ENCODE measurements at regions not wholly inside any gene's neighbourhood (a gene's known extent, or its start where the extent isn't known, plus 50 kb on each side); places are given as distances from the start of the nearest gene placed in this dataset.

DNA sequence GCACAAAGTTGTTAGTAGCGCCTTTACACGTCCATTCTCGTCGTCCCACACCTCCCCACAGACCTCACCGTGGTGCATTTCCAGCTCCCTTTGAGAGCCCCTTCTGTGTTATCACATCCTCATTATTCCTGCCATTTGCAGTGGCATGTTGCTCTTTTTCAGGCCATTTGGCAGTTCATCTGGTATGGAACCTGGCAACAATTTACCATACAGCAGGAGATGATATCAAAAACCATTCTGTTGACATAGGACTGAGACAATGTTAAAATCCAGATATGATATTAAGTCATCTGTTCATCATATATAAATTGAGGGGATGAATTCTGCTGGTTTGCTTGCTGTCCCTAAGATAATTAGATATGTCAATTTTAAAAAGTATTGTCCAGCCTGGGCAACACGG, 83.0 kb downstream of the TMEM174 start:
- POLR2A ChIA-PET = interaction anchor here (1.4 kb wide), 1 partner anchor 11 kb away, joined by 3 read pairs; no protein-coding TSS in a partner anchor
- Histone ChIP-seq H3K9me3 (ENCODE audit: low read length) (no peaks in the 10 kb centered on the region), H3K9me2 (ENCODE audit: insufficient read depth, low read length) (no peaks in the 10 kb centered on the region), H3K36me3 (ENCODE audit: insufficient read depth, low read length) (no peaks in the 10 kb centered on the region), H3K4me2 (ENCODE audit: low read length) (no peak overlapping the region), H3K4me1 (ENCODE audit: insufficient read depth, low read length, poor library complexity, severe bottlenecking) (no peaks in the 10 kb centered on the region), H3K4me3 (ENCODE audit: low read depth, low read length, poor library complexity, severe bottlenecking) (no peak overlapping the region), H3K27ac (ENCODE audit: low read depth, low read length, poor library complexity, severe bottlenecking) (no peak overlapping the region), H3K79me2 (ENCODE audit: insufficient read depth, low read depth, low read length) (no peaks in the 10 kb centered on the region), H2AFZ (ENCODE audit: low read length) (no peak overlapping the region), H4K20me1 (ENCODE audit: insufficient read depth, low read length) (no peaks in the 10 kb centered on the region)
- no TSS peak for BruUV-seq (replicated peaks)
- TF ChIP-seq, protein P1, sequence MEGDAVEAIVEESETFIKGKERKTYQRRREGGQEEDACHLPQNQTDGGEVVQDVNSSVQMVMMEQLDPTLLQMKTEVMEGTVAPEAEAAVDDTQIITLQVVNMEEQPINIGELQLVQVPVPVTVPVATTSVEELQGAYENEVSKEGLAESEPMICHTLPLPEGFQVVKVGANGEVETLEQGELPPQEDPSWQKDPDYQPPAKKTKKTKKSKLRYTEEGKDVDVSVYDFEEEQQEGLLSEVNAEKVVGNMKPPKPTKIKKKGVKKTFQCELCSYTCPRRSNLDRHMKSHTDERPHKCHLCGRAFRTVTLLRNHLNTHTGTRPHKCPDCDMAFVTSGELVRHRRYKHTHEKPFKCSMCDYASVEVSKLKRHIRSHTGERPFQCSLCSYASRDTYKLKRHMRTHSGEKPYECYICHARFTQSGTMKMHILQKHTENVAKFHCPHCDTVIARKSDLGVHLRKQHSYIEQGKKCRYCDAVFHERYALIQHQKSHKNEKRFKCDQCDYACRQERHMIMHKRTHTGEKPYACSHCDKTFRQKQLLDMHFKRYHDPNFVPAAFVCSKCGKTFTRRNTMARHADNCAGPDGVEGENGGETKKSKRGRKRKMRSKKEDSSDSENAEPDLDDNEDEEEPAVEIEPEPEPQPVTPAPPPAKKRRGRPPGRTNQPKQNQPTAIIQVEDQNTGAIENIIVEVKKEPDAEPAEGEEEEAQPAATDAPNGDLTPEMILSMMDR (conservative IDR thresholded peaks at IDR 0.05; ENCODE audit: low read length) = no peak
- TF ChIP-seq EZH2phosphoT487 (IDR thresholded peaks at IDR 0.05; ENCODE audit: borderline replicate concordance, low read depth, low read length) = no peak
- CTCF ChIA-PET (ENCODE audit: unreplicated experiment) = no interaction called here
- DNase-seq (ENCODE audit: low spot score) = no peak
- intact Hi-C loops (cut with micrococcal nuclease; ENCODE audit: unreplicated experiment) = no loop called here

DNA sequence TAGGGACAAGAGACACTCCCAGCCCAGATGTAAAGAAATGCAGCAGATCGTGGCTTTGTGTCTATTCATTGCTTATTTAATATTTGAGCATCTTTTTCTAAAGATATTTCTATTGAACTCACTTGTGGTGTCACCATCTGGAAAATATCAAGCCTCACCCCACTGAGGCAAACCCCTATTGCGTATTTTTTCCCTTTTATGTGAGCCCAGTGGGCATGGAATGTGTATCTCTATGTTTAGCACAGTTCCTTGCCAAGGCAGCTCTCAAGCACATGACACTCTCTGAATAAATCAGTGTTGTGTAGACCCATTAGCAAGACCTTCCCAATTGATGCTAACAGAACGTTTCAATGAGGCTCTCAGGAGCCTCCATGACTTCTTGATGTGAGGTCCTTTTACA, 81.6 kb downstream of the TMEM174 start:
- Histone ChIP-seq H3K4me2 (ENCODE audit: low read length) (no peak overlapping the region), H3K27ac (ENCODE audit: low read depth, low read length, poor library complexity, severe bottlenecking) (no peak overlapping the region), H3K9me2 (ENCODE audit: insufficient read depth, low read length) (no peaks in the 10 kb centered on the region), H3K4me3 (ENCODE audit: low read depth, low read length, poor library complexity, severe bottlenecking) (no peak overlapping the region), H4K20me1 (ENCODE audit: insufficient read depth, low read length) (no peaks in the 10 kb centered on the region), H3K9me3 (ENCODE audit: low read length) (no peaks in the 10 kb centered on the region), H2AFZ (ENCODE audit: low read length) (no peak overlapping the region), H3K36me3 (ENCODE audit: insufficient read depth, low read length) (no peaks in the 10 kb centered on the region), H3K79me2 (ENCODE audit: insufficient read depth, low read depth, low read length) (no peaks in the 10 kb centered on the region), H3K4me1 (ENCODE audit: insufficient read depth, low read length, poor library complexity, severe bottlenecking) (no peaks in the 10 kb centered on the region)
- TF ChIP-seq, protein P1 (conservative IDR thresholded peaks at IDR 0.05; ENCODE audit: low read length) = no peak
- no peak for TF ChIP-seq EZH2phosphoT487 (IDR thresholded peaks at IDR 0.05; ENCODE audit: borderline replicate concordance, low read depth, low read length)
- ChIA-PET CTCF (ENCODE audit: unreplicated experiment) (no interaction called here), POLR2A (no interaction called here)
- no TSS peak for BruUV-seq (replicated peaks)
- intact Hi-C loops (cut with micrococcal nuclease; ENCODE audit: unreplicated experiment) = no loop called here
- no peak for DNase-seq (ENCODE audit: low spot score)

DNA sequence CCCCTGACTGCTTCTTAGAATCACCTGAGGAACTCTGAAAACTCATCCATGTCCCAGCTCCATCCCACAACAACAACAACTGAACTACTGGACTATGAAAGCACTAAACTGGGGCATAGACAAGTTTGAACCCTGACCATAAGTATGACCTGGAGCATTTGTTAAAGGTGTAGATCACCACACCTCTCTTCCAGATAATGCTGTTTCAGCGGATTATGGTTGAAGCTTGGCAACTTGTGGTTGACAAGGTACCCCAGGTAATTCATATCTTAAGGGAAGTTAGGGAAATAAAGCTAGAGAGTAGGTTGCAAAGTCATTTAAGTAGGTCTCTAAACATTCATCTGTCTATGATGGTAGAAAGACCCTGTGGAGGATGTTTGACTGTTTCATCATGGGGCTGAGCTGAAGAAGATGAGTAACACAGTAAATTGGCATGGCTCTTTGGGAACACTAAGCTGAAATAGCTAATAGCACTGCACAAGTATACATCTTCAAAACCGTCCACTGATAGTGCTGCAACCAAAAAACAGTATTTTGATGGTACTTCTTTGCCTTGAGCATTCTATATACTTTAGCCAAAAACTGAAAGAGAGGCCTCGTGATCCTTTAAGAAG, 80.2 kb downstream of the TMEM174 start:
- Histone ChIP-seq H3K9me2 (ENCODE audit: insufficient read depth, low read length) (no peaks in the 10 kb centered on the region), H4K20me1 (ENCODE audit: insufficient read depth, low read length) (no peaks in the 10 kb centered on the region), H3K9me3 (ENCODE audit: low read length) (no peaks in the 10 kb centered on the region), H3K4me2 (ENCODE audit: low read length) (no peak overlapping the region), H3K36me3 (ENCODE audit: insufficient read depth, low read length) (no peaks in the 10 kb centered on the region), H3K27ac (ENCODE audit: low read depth, low read length, poor library complexity, severe bottlenecking) (no peak overlapping the region), H2AFZ (ENCODE audit: low read length) (no peak overlapping the region), H3K4me1 (ENCODE audit: insufficient read depth, low read length, poor library complexity, severe bottlenecking) (no peaks in the 10 kb centered on the region), H3K4me3 (ENCODE audit: low read depth, low read length, poor library complexity, severe bottlenecking) (no peak overlapping the region), H3K79me2 (ENCODE audit: insufficient read depth, low read depth, low read length) (no peaks in the 10 kb centered on the region)
- CTCF ChIA-PET (ENCODE audit: unreplicated experiment) = no interaction called here
- no peak for TF ChIP-seq EZH2phosphoT487 (IDR thresholded peaks at IDR 0.05; ENCODE audit: borderline replicate concordance, low read depth, low read length)
- TF ChIP-seq, protein P1 (conservative IDR thresholded peaks at IDR 0.05; ENCODE audit: low read length) = no peak
- POLR2A ChIA-PET = interaction anchor here (0.5 to 1.1 kb wide), 2 partner anchors 16 to 68 kb away, joined by 3 to 7 read pairs; no protein-coding TSS in a partner anchor
- no peak for DNase-seq (ENCODE audit: low spot score)
- intact Hi-C loops (cut with micrococcal nuclease; ENCODE audit: unreplicated experiment) = no loop called here
- BruUV-seq (replicated peaks) = no TSS peak
